IPS-18a (cell line): ENCODE measurements at regions not wholly inside any gene's neighbourhood (a gene's known extent, or its start where the extent isn't known, plus 50 kb on each side); places are given as distances from the start of the nearest gene placed in this dataset.

Source experiments
- H3K27ac ChIP-seq: one replicate; pipeline ENCODE4 v1.5.1; 2013; ENCODE audit warnings: low read length
- H3K27me3 ChIP-seq: one replicate; pipeline ENCODE4 v1.6.1; 2013; ENCODE audit warnings: mild to moderate bottlenecking, low read length; ENCODE audit not compliant: control insufficient read depth, insufficient read depth
- H3K36me3 ChIP-seq: one replicate; pipeline ENCODE4 v1.6.1; 2013; ENCODE audit warnings: low read depth, low read length; ENCODE audit not compliant: control insufficient read depth
- H3K4me1 ChIP-seq: one replicate; pipeline ENCODE4 v1.6.1; 2013; ENCODE audit warnings: low read depth, low read length; ENCODE audit not compliant: control insufficient read depth
- H3K4me3 ChIP-seq: one replicate; pipeline ENCODE4 v1.5.1; 2013; ENCODE audit warnings: low read length
- H3K9ac ChIP-seq: one replicate; pipeline ENCODE4 v1.6.1; 2013; ENCODE audit warnings: mild to moderate bottlenecking, low read length, moderate library complexity
- H3K9me3 ChIP-seq: one replicate; pipeline ENCODE4 v1.6.1; 2013; ENCODE audit warnings: low read depth, low read length; ENCODE audit not compliant: control insufficient read depth

GRCh38 chr15:81987628-81988027, 58.2 kb downstream of the MEX3B start:
- no peak overlapping the region for H3K27ac ChIP-seq
- H3K9me3 ChIP-seq, result no peaks in the 10 kb centered on the region
- H3K4me1 ChIP-seq, result no peaks in the 10 kb centered on the region
- no peaks in the 10 kb centered on the region for H3K27me3 ChIP-seq
- no peak overlapping the region for H3K4me3 ChIP-seq
- H3K9ac ChIP-seq, result no peak overlapping the region
- no peaks in the 10 kb centered on the region for H3K36me3 ChIP-seq

- H3K27me3 ChIP-seq, result no peaks in the 10 kb centered on the region
- no peaks in the 10 kb centered on the region for H3K9me3 ChIP-seq
- no peaks in the 10 kb centered on the region for H3K4me1 ChIP-seq
- no peak overlapping the region for H3K9ac ChIP-seq
- no peak overlapping the region for H3K4me3 ChIP-seq
- H3K27ac ChIP-seq, result no peak overlapping the region
- H3K36me3 ChIP-seq, result no peaks in the 10 kb centered on the region
Observed at GRCh38 chr15:81983497-81983896, 62.3 kb downstream of the MEX3B start.

GRCh38 chr15:81982808-81983207, 63.0 kb downstream of the MEX3B start:
- Histone ChIP-seq H3K27me3 (no peaks in the 10 kb centered on the region), H3K27ac (no peak overlapping the region), H3K36me3 (no peaks in the 10 kb centered on the region)

GRCh38 chr15:81981908-81982307, 63.9 kb downstream of the MEX3B start:
- H3K9me3 ChIP-seq, result peaks cover 4% of the 10 kb centered on the region
- H3K36me3 ChIP-seq, result no peaks in the 10 kb centered on the region
- H3K4me3 ChIP-seq, result no peak overlapping the region
- H3K9ac ChIP-seq, result no peak overlapping the region
- H3K4me1 ChIP-seq, result no peaks in the 10 kb centered on the region
- no peak overlapping the region for H3K27ac ChIP-seq
- H3K27me3 ChIP-seq, result no peaks in the 10 kb centered on the region

More at GRCh38 chr15:81982808-81983207, 63.0 kb downstream of the MEX3B start:
- Histone ChIP-seq H3K4me3 (no peak overlapping the region), H3K9me3 (peaks cover 2% of the 10 kb centered on the region), H3K9ac (no peak overlapping the region), H3K4me1 (no peaks in the 10 kb centered on the region)

GRCh38 chr15:81977464-81977863, 68.4 kb downstream of the MEX3B start:
- H3K9ac ChIP-seq, result no peak overlapping the region
- no peaks in the 10 kb centered on the region for H3K4me1 ChIP-seq
- H3K36me3 ChIP-seq, result no peaks in the 10 kb centered on the region
- peaks cover 4% of the 10 kb centered on the region for H3K9me3 ChIP-seq
- H3K27me3 ChIP-seq, result no peaks in the 10 kb centered on the region
- no peak overlapping the region for H3K27ac ChIP-seq
- H3K4me3 ChIP-seq, result no peak overlapping the region

- Histone ChIP-seq H3K27me3 (no peaks in the 10 kb centered on the region), H3K4me1 (no peaks in the 10 kb centered on the region), H3K9me3 (no peaks in the 10 kb centered on the region), H3K27ac (no peak overlapping the region), H3K9ac (no peak overlapping the region), H3K36me3 (no peaks in the 10 kb centered on the region), H3K4me3 (no peak overlapping the region)
Observed at GRCh38 chr15:81968691-81969090, 77.1 kb downstream of the MEX3B start.

GRCh38 chr15:81966631-81967030, 79.2 kb downstream of the MEX3B start:
- Histone ChIP-seq H3K27me3 (no peaks in the 10 kb centered on the region), H3K36me3 (no peaks in the 10 kb centered on the region), H3K9ac (no peak overlapping the region), H3K27ac (no peak overlapping the region), H3K9me3 (no peaks in the 10 kb centered on the region), H3K4me1 (no peaks in the 10 kb centered on the region), H3K4me3 (no peak overlapping the region)

GRCh38 chr15:81962482-81962881, 83.3 kb downstream of the MEX3B start:
- H3K4me1 ChIP-seq, result no peaks in the 10 kb centered on the region
- no peak overlapping the region for H3K9ac ChIP-seq
- no peak overlapping the region for H3K27ac ChIP-seq
- H3K4me3 ChIP-seq, result no peak overlapping the region
- H3K27me3 ChIP-seq, result no peaks in the 10 kb centered on the region
- no peaks in the 10 kb centered on the region for H3K36me3 ChIP-seq
- H3K9me3 ChIP-seq, result no peaks in the 10 kb centered on the region

GRCh38 chr15:81959196-81959595, 86.6 kb downstream of the MEX3B start:
- H3K36me3 ChIP-seq, result no peaks in the 10 kb centered on the region
- no peaks in the 10 kb centered on the region for H3K27me3 ChIP-seq
- H3K4me1 ChIP-seq, result no peaks in the 10 kb centered on the region
- no peaks in the 10 kb centered on the region for H3K9me3 ChIP-seq
- no peak overlapping the region for H3K4me3 ChIP-seq
- H3K9ac ChIP-seq, result no peak overlapping the region
- H3K27ac ChIP-seq, result no peak overlapping the region

GRCh38 chr15:81957698-81958097, 88.1 kb downstream of the MEX3B start:
- no peak overlapping the region for H3K9ac ChIP-seq
- H3K4me3 ChIP-seq, result no peak overlapping the region
- no peaks in the 10 kb centered on the region for H3K36me3 ChIP-seq
- H3K27ac ChIP-seq, result no peak overlapping the region
- H3K4me1 ChIP-seq, result no peaks in the 10 kb centered on the region
- no peaks in the 10 kb centered on the region for H3K9me3 ChIP-seq
- no peaks in the 10 kb centered on the region for H3K27me3 ChIP-seq

GRCh38 chr15:81955382-81956062, 90.3 kb downstream of the MEX3B start:
- Histone ChIP-seq H3K27me3 (no peaks in the 10 kb centered on the region), H3K9ac (no peak overlapping the region), H3K4me1 (no peaks in the 10 kb centered on the region), H3K9me3 (no peaks in the 10 kb centered on the region), H3K36me3 (no peaks in the 10 kb centered on the region), H3K27ac (no peak overlapping the region), H3K4me3 (no peak overlapping the region)

- Histone ChIP-seq H3K4me3 (no peak overlapping the region), H3K4me1 (no peaks in the 10 kb centered on the region), H3K27me3 (no peaks in the 10 kb centered on the region), H3K27ac (no peak overlapping the region), H3K9me3 (no peaks in the 10 kb centered on the region), H3K9ac (no peak overlapping the region), H3K36me3 (no peaks in the 10 kb centered on the region)
Observed at GRCh38 chr15:81954158-81954783, 91.5 kb downstream of the MEX3B start.
